ENCODE measurements at regions not wholly inside any gene's neighbourhood (a gene's known extent, or its start where the extent isn't known, plus 50 kb on each side); places are given as distances from the start of the nearest gene placed in this dataset.

GRCh38 chr5:143880178-143880577 lies 68.2 kb downstream of the HMHB1 start:
- no peak overlapping the region for H3K27ac ChIP-seq
- TF ChIP-seq, protein P1, sequence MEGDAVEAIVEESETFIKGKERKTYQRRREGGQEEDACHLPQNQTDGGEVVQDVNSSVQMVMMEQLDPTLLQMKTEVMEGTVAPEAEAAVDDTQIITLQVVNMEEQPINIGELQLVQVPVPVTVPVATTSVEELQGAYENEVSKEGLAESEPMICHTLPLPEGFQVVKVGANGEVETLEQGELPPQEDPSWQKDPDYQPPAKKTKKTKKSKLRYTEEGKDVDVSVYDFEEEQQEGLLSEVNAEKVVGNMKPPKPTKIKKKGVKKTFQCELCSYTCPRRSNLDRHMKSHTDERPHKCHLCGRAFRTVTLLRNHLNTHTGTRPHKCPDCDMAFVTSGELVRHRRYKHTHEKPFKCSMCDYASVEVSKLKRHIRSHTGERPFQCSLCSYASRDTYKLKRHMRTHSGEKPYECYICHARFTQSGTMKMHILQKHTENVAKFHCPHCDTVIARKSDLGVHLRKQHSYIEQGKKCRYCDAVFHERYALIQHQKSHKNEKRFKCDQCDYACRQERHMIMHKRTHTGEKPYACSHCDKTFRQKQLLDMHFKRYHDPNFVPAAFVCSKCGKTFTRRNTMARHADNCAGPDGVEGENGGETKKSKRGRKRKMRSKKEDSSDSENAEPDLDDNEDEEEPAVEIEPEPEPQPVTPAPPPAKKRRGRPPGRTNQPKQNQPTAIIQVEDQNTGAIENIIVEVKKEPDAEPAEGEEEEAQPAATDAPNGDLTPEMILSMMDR (IDR thresholded peaks at IDR 0.05) = no peak
- no peak for TF ChIP-seq ZFX (IDR thresholded peaks at IDR 0.05; ENCODE audit: borderline replicate concordance)

GRCh38 chr5:143882520-143882919 lies 70.6 kb downstream of the HMHB1 start:
- H3K27ac ChIP-seq = no peak overlapping the region
- TF ChIP-seq, protein P1 (IDR thresholded peaks at IDR 0.05) = no peak
- TF ChIP-seq ZFX (IDR thresholded peaks at IDR 0.05; ENCODE audit: borderline replicate concordance) = no peak

GRCh38 chr5:143886096-143886495 lies 74.1 kb downstream of the HMHB1 start:
- TF ChIP-seq, protein P1 (IDR thresholded peaks at IDR 0.05) = no peak
- no peak for TF ChIP-seq ZFX (IDR thresholded peaks at IDR 0.05; ENCODE audit: borderline replicate concordance)

GRCh38 chr5:143886651-143887638 lies 75.0 kb downstream of the HMHB1 start:
- no peak overlapping the region for H3K27ac ChIP-seq
- TF ChIP-seq ZFX (IDR thresholded peaks at IDR 0.05; ENCODE audit: borderline replicate concordance) = no peak
- TF ChIP-seq, protein P1 (IDR thresholded peaks at IDR 0.05) = no peak

More at GRCh38 chr5:143886096-143886495, 74.1 kb downstream of the HMHB1 start:
- no peak overlapping the region for H3K27ac ChIP-seq

GRCh38 chr5:143887903-143888665 lies 76.1 kb downstream of the HMHB1 start:
- H3K27ac ChIP-seq = no peak overlapping the region
- TF ChIP-seq ZFX (IDR thresholded peaks at IDR 0.05; ENCODE audit: borderline replicate concordance) = no peak
- TF ChIP-seq, protein P1 (IDR thresholded peaks at IDR 0.05) = no peak

- no peak overlapping the region for H3K27ac ChIP-seq
- TF ChIP-seq ZFX (IDR thresholded peaks at IDR 0.05; ENCODE audit: borderline replicate concordance) = no peak
- TF ChIP-seq, protein P1 (IDR thresholded peaks at IDR 0.05) = no peak
Observed at GRCh38 chr5:143888912-143889311, 77.0 kb downstream of the HMHB1 start.

Measured in 22Rv1 (cell line).